Fibroblast of skin of scalp (primary cell): ENCODE measurements at regions not wholly inside any gene's neighbourhood (a gene's known extent, or its start where the extent isn't known, plus 50 kb on each side); places are given as distances from the start of the nearest gene placed in this dataset.
A peak's percentile ranks its signal among the peaks of the same experiment; 100 is the strongest.
"Not testable (repeated sequence)": the region's sequence is repeated elsewhere in the genome, so short reads cannot be mapped to it uniquely, and the experiment has no call there.

Experiments used
- DNase-seq: peaks from one replicate; pipeline ENCODE4 v3.0.0-alpha.2; 2013

DNA sequence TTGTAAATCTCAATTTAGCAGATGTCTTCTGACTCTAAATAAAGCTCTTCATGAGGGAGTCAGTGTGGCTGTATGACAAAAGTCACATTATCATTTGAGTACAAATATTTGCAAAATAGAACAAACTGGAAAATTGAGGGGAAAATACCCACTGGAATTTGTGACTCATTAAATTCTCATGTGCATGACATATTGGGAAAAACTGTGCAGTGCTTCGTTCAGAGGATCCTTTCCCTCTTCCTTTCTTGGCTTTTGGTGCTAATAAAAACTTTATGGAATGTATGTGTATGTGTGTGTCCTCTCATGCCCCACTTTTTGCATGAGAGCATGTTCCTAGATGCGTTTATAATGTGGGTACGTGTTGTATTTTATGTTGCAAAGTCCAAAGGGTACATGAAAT lies 267.8 kb downstream of the KTN1 start:
- DNase-seq, result peak; percentile 92

GRCh38 chr14:55848964-55849363 lies 269.0 kb downstream of the KTN1 start:
- no peak for DNase-seq

DNA sequence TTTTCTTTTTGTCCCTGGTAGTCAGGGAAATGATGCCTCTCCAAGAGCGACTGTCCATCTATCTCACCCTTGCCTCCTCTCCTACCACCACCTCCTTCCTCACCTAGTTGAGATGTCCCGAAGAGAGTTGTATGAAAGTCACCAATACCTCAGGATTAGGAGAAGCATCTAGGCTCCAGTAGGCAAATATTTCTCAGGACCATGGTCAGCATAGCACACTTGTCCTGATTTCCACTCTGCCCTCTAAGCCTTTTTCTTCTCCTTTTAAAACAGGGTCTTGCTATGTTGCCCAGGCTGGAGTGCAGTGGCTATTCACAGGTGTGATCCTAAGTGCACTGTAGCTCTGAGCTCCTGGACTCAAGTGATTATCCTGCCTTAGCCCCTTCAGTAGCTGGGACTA lies 268.4 kb upstream of the PELI2 start:
- no peak for DNase-seq

DNA sequence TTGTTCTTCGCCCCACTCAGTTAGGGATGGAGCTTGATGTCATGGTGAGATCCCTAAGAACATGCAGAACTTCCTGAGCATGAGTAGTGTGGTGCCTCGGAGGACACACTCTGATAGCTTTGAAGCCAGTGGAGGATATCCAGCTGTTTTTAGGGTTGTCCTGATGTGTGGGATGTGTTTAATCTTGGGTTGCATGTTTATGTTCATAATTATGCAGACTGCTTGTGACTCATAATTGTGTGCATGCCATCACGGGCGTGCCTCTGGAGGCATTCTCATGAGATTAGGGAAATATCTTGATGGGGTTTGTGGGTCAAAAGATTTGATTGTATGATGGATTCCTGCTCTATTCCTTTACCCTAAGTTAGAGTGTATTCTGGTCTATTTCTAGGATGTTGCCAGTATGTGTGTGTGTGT lies 267.4 kb upstream of the PELI2 start:
- DNase-seq, result peak; percentile 86

- peak; percentile 20 for DNase-seq
These were observed 266.9 kb upstream of the PELI2 start for GRCh38 chr14:55851301-55851700.

DNA sequence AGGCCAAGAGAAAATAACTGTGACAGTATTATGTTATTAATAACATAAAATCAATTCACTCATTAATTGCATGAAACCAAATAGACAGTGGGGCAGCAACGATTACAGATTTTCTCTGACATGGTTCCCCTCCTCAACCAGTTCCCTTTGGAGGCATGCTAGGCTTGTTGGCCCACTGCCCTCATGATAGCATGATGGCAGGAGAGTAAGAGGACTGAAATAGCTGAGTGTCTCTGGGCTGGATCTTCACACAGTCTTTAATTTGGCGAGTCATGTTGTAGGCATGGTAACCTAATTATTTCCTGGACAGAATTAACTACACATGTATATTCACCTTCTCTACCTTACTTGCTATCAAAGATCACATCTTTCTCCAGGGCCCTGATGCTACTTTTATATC lies 266.2 kb upstream of the PELI2 start:
- DNase-seq, result peak; percentile 54

DNA sequence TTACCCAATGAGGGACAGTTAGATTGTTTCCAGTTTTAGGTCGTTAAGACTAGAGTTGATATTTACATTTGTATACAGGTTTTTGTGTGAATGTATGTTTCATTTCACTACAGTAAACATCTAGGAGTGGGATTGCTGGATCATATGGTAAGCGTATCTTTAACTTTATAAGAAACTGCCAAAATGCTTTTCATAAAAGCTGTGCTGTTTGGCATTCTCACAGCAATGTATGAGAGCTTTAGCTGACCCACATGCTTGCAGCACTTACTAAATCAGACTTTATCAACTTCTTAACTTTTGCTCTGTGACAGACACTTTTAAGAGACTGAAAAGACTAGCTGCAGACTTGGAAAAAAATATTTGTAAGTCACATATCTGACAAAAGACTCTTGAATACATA lies 262.5 kb upstream of the PELI2 start:
- DNase-seq, result no peak

GRCh38 chr14:55858604-55859003 lies 259.6 kb upstream of the PELI2 start:
- no peak for DNase-seq

DNA sequence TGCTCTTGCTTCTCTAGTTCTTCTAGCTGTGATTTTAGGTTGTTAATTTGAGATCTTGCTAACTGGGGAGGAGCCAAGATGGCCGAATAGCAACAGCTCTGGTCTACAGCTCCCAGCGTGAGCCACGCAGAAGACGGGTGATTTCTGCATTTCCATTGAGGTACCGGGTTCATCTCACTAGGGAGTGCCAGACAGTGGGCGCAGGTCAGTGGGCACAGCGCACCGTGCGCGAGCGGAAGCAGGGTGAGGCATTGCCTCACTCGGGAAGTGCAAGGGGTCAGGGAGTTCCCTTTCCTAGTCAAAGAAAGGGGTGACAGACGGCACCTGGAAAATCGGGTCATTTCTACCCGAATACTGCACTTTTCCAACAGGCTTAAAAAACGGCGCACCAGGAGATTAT lies 256.6 kb upstream of the PELI2 start:
- not testable (repeated sequence) for DNase-seq

DNA sequence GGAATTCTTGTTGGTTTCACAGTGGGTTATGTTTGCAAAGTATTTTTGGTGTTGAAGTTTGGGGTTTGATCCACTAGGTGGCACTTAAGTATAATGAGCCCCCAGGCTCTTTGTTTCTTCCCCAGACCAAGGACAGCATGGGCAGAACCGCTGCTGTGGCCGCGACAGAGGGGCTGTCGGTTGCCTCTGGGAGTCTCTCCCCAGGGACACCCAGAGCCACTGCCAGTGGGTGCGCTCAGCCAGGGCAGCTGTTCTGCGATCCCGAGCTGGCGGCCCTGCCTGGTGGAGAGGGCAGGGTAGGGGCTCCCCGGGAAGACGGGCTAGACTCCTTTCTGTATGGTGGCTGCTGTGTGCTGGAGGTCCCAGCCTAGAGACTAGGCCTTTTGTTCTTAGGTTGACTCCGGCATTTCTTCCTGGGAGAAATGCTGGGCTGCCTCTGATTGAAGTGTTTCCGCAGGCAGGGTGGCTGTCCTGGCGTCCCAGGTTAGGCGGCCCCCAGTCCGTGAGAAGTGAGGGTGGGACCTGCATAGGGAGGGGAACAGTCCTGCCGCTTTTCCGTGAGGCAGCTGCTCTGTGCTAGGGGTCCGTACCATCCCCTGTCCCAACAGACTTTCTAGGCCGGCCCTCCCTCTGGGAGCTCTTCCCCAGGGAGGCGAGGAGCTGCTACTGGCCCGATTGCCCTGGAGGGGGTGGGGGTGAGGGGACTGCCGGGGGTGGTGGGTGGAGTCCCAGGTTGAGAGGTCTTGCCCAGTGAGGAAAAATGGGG lies 253.1 kb upstream of the PELI2 start:
- DNase-seq, result no peak

GRCh38 chr14:55867311-55867710 lies 250.9 kb upstream of the PELI2 start:
- no peak for DNase-seq

DNA sequence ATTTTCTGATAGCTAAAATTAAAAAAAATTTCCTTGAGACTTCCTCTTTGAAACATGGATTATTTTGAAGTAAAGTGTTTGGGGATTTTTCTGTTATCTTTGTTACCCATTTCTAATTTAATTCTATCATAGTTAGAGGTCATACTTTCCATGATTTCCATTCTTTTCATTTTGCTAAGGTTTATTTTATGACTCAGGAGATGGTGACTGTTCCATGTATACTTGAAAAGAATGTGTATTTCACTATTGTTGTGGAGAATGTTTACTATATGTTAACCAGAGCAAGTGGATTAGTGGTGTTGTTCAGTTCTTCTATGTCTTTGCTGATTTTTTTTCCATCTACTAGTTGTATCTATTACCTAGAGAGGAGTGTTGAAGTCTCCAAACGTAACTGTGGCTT lies 250.5 kb upstream of the PELI2 start:
- peak; percentile 47 for DNase-seq

GRCh38 chr14:55869397-55870049 lies 248.7 kb upstream of the PELI2 start:
- no peak for DNase-seq

- DNase-seq, result no peak
These were observed 245.0 kb upstream of the PELI2 start for GRCh38 chr14:55873169-55873568.

GRCh38 chr14:55874785-55875184 lies 243.4 kb upstream of the PELI2 start:
- DNase-seq, result no peak

DNA sequence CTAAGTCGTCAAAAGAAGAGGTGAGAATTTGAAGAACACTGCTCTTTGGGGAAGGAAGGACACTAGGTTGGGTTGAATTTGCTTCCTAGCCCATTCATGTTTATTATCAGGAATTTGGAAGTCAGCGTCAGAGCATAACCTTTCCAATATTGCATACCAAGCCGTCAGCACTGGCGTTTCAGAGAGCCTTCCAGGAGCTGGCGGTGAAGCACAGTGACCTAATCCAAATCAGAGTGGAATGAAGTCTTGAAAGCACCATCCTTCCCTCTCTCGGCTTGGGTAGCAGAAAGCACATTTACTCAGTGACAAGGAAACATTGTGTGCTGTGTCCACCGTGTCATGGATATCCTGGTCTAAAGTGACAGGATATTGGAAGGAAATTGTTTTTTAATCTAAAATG lies 240.3 kb upstream of the PELI2 start:
- peak; percentile 29 for DNase-seq

- DNase-seq, result peak; percentile 58
These were observed 236.5 kb upstream of the PELI2 start for GRCh38 chr14:55881577-55882241.

DNA sequence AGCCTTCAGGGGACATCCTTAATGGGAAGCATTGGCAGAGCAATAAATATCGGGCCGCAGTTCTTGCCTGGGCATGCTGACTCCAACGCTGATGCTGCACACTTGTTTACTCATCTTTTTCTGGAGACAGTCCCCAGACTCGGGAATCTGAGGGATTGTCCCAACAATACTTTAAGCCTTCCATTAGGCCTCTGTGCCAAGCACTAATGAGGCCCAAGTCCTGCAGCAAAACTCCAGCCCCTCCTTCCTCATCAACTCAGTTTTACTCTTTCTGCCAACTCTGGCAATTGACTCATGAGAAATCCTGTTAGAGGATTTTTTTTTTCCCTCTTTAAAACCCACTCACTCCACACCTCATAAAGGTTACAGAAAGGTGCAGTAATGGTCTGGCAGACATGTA lies 233.4 kb upstream of the PELI2 start:
- DNase-seq, result no peak

DNA sequence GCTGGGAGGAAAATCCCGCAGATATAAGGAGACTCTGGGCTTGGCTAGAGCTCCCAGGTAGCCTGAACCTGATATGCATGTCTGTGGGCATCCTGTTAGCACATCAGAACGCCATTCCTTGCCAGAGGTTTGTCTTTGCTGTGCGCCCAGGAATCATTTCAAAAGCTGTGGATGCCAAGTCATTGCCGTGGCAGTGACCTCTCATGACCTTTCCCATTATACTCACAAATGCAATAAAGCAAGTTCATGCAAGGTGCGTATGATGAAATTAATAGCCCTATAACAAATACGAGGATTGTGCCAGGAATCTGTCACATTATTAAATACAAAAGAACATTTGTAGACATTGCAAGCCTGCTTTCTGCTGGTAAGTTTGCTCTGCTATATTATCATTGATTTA lies 229.1 kb upstream of the PELI2 start:
- no peak for DNase-seq

DNA sequence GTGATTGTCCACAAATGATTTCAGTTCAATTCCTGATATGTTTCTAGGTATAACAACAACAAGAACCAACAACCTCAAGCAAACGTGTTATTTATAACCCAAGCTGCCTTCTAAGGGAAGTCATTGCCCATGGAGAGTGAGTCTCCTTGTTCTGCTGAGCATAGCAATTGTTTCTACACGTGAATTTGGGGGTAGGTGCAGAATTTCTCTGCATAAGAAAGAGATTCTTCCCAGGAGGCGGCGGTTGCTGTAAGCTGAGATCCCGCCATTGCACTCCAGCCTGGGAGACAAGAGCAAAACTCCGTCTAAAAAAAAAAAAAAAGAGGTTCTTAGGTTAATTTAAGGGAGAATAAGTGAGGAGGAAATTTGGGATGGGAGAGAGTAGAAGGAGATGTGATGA lies 226.5 kb upstream of the PELI2 start:
- no peak for DNase-seq

DNA sequence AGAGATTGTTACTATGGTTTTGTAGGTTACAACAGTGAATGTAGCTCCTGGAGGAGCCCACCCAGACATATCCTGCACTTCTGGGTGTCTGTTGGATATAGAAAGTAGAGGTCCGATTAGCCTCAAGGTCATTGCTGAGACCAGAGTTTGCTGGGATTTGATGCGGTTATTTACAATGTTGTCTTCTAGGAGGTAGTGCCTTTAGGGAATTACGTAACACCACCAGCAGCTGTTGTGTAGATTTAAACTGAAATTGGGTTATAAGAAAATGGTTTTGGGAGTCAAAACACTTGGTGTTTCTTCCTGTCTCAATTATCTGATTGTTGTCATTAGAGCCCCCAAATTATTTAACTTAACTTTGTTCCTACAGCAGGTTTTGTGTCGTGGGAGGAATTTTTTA lies 225.3 kb upstream of the PELI2 start:
- no peak for DNase-seq

GRCh38 chr14:55893705-55894104 lies 224.5 kb upstream of the PELI2 start:
- DNase-seq, result no peak

- no peak for DNase-seq
These were observed 221.2 kb upstream of the PELI2 start for GRCh38 chr14:55897031-55897430.

- no peak for DNase-seq
These were observed 219.3 kb upstream of the PELI2 start for GRCh38 chr14:55898938-55899337.
